ENCODE measurements at regions not wholly inside any gene's neighbourhood (a gene's known extent, or its start where the extent isn't known, plus 50 kb on each side); places are given as distances from the start of the nearest gene placed in this dataset.
"Not testable (repeated sequence)": the region's sequence is repeated elsewhere in the genome, so short reads cannot be mapped to it uniquely, and the experiment has no call there.

DNA sequence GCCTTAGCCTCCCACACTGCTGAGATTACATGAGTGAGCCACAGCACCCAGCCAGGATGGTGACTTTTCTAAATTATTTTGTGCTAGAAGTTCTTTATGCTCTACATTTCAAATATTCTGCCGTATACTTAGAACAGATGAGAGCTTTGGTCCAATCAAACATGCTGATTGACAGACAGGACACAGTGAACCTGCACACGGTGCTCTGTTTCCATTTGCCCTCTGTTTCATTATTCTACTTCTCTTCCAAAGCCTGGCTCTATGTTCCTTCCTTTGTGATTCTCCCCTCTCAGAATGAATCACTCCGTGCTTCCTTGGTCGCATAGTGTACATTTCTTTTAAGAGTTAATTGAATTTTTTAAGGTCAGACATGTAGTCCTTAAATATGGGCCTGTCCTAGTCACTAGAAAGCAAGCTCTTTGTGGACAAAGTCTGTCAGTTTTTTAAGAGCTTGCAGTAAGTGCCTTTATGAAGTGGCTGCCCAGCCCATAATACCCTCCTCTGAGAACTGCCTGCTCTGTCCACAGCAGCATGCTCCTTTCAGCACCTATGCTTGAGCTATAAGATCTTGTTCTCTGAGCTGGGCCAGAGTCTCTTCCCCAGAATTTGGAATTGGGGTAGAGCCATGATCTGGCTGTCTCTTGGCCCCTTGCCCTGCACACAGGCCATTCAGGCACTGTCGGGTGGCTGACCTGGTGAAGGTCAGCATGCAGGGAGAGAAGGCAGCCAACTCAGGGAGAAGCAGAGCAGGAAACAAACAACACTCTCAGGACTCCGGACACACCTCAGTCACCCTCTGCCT, 66.8 kb upstream of the SLC44A3 start (continued):
- TF ChIP-seq, protein P1, sequence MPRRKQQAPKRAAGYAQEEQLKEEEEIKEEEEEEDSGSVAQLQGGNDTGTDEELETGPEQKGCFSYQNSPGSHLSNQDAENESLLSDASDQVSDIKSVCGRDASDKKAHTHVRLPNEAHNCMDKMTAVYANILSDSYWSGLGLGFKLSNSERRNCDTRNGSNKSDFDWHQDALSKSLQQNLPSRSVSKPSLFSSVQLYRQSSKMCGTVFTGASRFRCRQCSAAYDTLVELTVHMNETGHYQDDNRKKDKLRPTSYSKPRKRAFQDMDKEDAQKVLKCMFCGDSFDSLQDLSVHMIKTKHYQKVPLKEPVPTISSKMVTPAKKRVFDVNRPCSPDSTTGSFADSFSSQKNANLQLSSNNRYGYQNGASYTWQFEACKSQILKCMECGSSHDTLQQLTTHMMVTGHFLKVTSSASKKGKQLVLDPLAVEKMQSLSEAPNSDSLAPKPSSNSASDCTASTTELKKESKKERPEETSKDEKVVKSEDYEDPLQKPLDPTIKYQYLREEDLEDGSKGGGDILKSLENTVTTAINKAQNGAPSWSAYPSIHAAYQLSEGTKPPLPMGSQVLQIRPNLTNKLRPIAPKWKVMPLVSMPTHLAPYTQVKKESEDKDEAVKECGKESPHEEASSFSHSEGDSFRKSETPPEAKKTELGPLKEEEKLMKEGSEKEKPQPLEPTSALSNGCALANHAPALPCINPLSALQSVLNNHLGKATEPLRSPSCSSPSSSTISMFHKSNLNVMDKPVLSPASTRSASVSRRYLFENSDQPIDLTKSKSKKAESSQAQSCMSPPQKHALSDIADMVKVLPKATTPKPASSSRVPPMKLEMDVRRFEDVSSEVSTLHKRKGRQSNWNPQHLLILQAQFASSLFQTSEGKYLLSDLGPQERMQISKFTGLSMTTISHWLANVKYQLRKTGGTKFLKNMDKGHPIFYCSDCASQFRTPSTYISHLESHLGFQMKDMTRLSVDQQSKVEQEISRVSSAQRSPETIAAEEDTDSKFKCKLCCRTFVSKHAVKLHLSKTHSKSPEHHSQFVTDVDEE (CRISPR knock-in tag; IDR thresholded peaks at IDR 0.05) = no peak
- TF ChIP-seq OSR1 (CRISPR knock-in tag; IDR thresholded peaks at IDR 0.05) = no peak
- no peak for TF ChIP-seq ZNF565 (CRISPR knock-in tag; conservative IDR thresholded peaks at IDR 0.05; ENCODE audit: low read depth)
- TF ChIP-seq, protein P2, sequence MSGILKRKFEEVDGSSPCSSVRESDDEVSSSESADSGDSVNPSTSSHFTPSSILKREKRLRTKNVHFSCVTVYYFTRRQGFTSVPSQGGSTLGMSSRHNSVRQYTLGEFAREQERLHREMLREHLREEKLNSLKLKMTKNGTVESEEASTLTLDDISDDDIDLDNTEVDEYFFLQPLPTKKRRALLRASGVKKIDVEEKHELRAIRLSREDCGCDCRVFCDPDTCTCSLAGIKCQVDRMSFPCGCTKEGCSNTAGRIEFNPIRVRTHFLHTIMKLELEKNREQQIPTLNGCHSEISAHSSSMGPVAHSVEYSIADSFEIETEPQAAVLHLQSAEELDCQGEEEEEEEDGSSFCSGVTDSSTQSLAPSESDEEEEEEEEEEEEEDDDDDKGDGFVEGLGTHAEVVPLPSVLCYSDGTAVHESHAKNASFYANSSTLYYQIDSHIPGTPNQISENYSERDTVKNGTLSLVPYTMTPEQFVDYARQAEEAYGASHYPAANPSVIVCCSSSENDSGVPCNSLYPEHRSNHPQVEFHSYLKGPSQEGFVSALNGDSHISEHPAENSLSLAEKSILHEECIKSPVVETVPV (CRISPR knock-in tag; IDR thresholded peaks at IDR 0.05) = no peak
- no peak for TF ChIP-seq GLIS3 (CRISPR knock-in tag; IDR thresholded peaks at IDR 0.05)
- TF ChIP-seq ZNF70 (CRISPR knock-in tag; IDR thresholded peaks at IDR 0.05) = no peak
- TF ChIP-seq CSDC2 (CRISPR knock-in tag; IDR thresholded peaks at IDR 0.05) = no peak
- TF ChIP-seq ESRRG (CRISPR knock-in tag; IDR thresholded peaks at IDR 0.05) = no peak

DNA sequence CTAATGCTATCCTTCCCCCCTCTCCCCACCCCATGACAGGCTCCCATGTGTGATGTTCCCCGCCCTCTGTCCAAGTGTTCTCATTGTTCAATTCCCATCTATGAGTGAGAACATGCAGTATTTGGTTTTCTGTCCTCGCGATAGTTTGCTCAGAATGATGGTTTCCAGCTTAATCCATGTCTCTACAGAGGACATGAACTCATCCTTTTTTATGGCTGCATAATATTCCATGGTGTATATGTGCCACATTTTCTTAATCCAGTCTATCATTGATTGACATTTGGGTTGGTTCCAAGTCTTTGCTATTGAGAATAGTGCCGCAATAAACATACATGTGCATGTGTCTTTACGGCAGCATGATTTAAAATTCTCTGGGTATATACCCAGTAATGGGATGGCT, 68.7 kb upstream of the SLC44A3 start:
- not testable (repeated sequence) for ATAC-seq

DNA sequence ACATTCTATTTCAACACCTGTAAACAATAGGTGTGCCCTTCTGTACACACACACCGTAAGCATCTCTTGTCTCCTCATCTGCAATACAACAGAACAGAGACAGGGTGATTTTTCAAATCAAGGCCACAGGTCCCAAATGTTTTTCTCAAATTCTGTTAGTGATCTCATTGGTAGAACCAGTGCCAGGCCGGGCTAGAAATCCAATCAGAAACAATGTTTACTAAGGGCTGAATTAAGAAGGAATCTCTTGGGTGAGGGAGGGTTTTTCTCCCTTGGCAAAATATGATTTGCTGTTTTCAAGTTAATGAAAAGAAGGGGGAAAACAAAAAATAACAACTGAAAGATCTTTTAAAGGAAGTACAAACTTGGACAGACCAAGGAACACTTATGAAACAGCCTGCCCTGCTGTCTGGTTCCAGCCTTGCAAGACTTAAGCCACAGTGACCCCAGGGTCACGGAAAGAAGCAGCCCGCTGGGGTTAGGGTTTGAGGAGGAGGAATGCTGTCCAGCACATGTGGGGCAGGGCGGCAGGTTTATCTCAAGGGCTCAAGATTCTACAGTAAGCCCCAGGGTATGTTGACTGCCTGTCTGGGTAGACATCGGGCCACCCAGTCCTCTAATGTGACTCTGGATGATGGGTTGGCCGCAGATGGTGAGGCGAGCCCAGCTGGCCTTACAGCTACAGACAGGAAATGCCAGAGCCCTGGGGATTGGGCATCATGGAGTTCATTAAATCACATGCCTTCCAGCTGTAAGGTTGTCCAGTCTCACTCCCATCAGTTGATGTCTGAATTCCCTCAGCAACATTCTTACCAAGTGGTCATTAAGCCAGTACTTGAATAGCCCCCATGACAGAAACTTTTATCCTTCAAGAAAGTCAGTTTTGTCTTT, 73.3 kb upstream of the SLC44A3 start:
- TF ChIP-seq ARNTL (CRISPR knock-in tag; IDR thresholded peaks at IDR 0.05; ENCODE audit: borderline replicate concordance, low read depth) (no peak), ZNF8 (CRISPR knock-in tag; IDR thresholded peaks at IDR 0.05) (no peak)
- TF ChIP-seq, protein P2 (CRISPR knock-in tag; IDR thresholded peaks at IDR 0.05) = no peak
- TF ChIP-seq, protein P3, sequence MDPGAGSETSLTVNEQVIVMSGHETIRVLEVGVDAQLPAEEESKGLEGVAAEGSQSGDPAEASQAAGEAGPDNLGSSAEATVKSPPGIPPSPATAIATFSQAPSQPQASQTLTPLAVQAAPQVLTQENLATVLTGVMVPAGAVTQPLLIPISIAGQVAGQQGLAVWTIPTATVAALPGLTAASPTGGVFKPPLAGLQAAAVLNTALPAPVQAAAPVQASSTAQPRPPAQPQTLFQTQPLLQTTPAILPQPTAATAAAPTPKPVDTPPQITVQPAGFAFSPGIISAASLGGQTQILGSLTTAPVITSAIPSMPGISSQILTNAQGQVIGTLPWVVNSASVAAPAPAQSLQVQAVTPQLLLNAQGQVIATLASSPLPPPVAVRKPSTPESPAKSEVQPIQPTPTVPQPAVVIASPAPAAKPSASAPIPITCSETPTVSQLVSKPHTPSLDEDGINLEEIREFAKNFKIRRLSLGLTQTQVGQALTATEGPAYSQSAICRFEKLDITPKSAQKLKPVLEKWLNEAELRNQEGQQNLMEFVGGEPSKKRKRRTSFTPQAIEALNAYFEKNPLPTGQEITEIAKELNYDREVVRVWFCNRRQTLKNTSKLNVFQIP (CRISPR knock-in tag; IDR thresholded peaks at IDR 0.05; ENCODE audit: borderline replicate concordance, low read depth) = no peak
- ATAC-seq = no peak

DNA sequence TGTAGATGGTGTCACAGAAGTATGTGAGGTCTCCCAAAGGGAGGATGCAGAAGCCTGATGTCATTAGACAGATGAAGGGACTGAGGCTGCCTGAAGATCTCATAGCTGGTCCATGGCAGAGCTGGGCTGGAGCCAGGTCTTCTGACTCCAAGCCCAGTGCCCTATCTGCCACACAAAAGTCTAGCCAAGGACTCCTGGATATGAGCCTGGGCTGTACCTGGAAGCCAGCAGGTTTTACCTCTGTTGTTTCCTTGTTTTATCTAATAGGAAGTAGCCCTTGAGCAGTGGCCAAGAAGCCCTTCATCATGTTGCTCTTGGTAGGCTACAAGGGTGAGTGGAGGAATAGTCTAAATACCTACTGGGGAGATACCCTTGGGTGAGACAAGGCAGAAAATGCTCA, 74.4 kb upstream of the SLC44A3 start:
- no peak for TF ChIP-seq OSR1 (CRISPR knock-in tag; IDR thresholded peaks at IDR 0.05)
- TF ChIP-seq TOX (CRISPR knock-in tag; IDR thresholded peaks at IDR 0.05; ENCODE audit: borderline replicate concordance) = no peak
- TF ChIP-seq ZFP30 (CRISPR knock-in tag; IDR thresholded peaks at IDR 0.05) = no peak
- TF ChIP-seq ISL1 (CRISPR knock-in tag; IDR thresholded peaks at IDR 0.05) = no peak
- TF ChIP-seq, protein P4, sequence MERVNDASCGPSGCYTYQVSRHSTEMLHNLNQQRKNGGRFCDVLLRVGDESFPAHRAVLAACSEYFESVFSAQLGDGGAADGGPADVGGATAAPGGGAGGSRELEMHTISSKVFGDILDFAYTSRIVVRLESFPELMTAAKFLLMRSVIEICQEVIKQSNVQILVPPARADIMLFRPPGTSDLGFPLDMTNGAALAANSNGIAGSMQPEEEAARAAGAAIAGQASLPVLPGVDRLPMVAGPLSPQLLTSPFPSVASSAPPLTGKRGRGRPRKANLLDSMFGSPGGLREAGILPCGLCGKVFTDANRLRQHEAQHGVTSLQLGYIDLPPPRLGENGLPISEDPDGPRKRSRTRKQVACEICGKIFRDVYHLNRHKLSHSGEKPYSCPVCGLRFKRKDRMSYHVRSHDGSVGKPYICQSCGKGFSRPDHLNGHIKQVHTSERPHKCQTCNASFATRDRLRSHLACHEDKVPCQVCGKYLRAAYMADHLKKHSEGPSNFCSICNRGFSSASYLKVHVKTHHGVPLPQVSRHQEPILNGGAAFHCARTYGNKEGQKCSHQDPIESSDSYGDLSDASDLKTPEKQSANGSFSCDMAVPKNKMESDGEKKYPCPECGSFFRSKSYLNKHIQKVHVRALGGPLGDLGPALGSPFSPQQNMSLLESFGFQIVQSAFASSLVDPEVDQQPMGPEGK (CRISPR knock-in tag; IDR thresholded peaks at IDR 0.05; ENCODE audit: borderline replicate concordance) = no peak
- TF ChIP-seq TCF4 (CRISPR knock-in tag; IDR thresholded peaks at IDR 0.05; ENCODE audit: borderline replicate concordance) = no peak
- no peak for ATAC-seq
